Mammary epithelial cell (primary cell): ENCODE measurements at regions not wholly inside any gene's neighbourhood (a gene's known extent, or its start where the extent isn't known, plus 50 kb on each side); places are given as distances from the start of the nearest gene placed in this dataset.

Experiments
- EZH2 ChIP-seq: IDR thresholded peaks from 2 replicates; pipeline ENCODE4 v1.6.1; 2012; ENCODE audit warnings: low read length, inconsistent platforms, borderline replicate concordance
- TF ChIP-seq, protein P1 (sequence below), 2 donors: IDR thresholded peaks in 1 of 2; conservative IDR thresholded peaks in 1 of 2; 2 replicates each; pipeline ENCODE4 v1.5.1; 2011 to 2012; ENCODE audit warnings: inconsistent platforms in 2 of 2, low read length in 2 of 2, mild to moderate bottlenecking in 2 of 2, control low read depth in 1 of 2, low read depth in 1 of 2; ENCODE audit not compliant: insufficient read depth in 1 of 2; ENCODE audit errors: extremely low read depth in 1 of 2

- TF ChIP-seq, protein P1, sequence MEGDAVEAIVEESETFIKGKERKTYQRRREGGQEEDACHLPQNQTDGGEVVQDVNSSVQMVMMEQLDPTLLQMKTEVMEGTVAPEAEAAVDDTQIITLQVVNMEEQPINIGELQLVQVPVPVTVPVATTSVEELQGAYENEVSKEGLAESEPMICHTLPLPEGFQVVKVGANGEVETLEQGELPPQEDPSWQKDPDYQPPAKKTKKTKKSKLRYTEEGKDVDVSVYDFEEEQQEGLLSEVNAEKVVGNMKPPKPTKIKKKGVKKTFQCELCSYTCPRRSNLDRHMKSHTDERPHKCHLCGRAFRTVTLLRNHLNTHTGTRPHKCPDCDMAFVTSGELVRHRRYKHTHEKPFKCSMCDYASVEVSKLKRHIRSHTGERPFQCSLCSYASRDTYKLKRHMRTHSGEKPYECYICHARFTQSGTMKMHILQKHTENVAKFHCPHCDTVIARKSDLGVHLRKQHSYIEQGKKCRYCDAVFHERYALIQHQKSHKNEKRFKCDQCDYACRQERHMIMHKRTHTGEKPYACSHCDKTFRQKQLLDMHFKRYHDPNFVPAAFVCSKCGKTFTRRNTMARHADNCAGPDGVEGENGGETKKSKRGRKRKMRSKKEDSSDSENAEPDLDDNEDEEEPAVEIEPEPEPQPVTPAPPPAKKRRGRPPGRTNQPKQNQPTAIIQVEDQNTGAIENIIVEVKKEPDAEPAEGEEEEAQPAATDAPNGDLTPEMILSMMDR (conservative IDR thresholded peaks at IDR 0.05 in 1 of 2, IDR thresholded peaks at IDR 0.05 in 1 of 2; ENCODE audit: extremely low read depth in 1 of 2, insufficient read depth in 1 of 2, low read depth in 1 of 2, low read length in 2 of 2) = no peak
- TF ChIP-seq EZH2 = no peak
These were observed 147.7 kb upstream of the LARGE1 start for GRCh38 chr22:34068001-34068400.
